Smooth muscle cell (in vitro differentiated cells): ENCODE measurements at regions not wholly inside any gene's neighbourhood (a gene's known extent, or its start where the extent isn't known, plus 50 kb on each side); places are given as distances from the start of the nearest gene placed in this dataset.

Experiments used
- DNase-seq: peaks from one replicate; lab custom pipeline; 2025; ENCODE audit not compliant: unreplicated experiment; lab: John Stamatoyannopoulos, UW
- H2AFZ ChIP-seq: fragments of 200-600 bp; sonication (generic); 2 replicates; pipeline ENCODE4 v1.6.0; 2016; ENCODE audit warnings: antibody characterized with exemption, low read depth, mild to moderate bottlenecking
- H3F3A ChIP-seq: fragments of 200-600 bp; sonication (generic); 2 replicates; pipeline ENCODE4 v1.6.0; 2017; ENCODE audit warnings: antibody characterized with exemption, low read depth
- H3K27ac ChIP-seq: fragments of 200-600 bp; sonication (generic); 2 replicates; pipeline ENCODE4 v1.5.1; 2016; ENCODE audit warnings: low read depth, mild to moderate bottlenecking
- H3K27me3 ChIP-seq: fragments of 200-600 bp; sonication (generic); 2 replicates; pipeline ENCODE4 v1.6.1; 2016; ENCODE audit warnings: low read depth, mild to moderate bottlenecking
- H3K36me3 ChIP-seq: fragments of 200-600 bp; sonication (generic); 2 replicates; pipeline ENCODE4 v1.5.1; 2016; ENCODE audit warnings: low read depth
- H3K4me1 ChIP-seq: fragments of 200-600 bp; sonication (generic); 2 replicates; pipeline ENCODE4 v1.5.1; 2016; ENCODE audit warnings: low read depth
- H3K4me2 ChIP-seq: fragments of 200-600 bp; sonication (generic); 2 replicates; pipeline ENCODE4 v1.6.0; 2016; ENCODE audit warnings: mild to moderate bottlenecking
- H3K4me3 ChIP-seq: fragments of 200-600 bp; sonication (generic); 2 replicates; pipeline ENCODE4 v1.5.1; 2016; ENCODE audit warnings: mild to moderate bottlenecking
- H3K79me2 ChIP-seq: fragments of 200-600 bp; sonication (generic); 2 replicates; pipeline ENCODE4 v1.6.0; 2016; ENCODE audit warnings: low read depth, mild to moderate bottlenecking
- H3K9ac ChIP-seq: fragments of 200-600 bp; sonication (generic); 2 replicates; pipeline ENCODE4 v1.6.0; 2016; ENCODE audit warnings: low read depth
- H3K9me3 ChIP-seq: fragments of 200-600 bp; sonication (generic); replicated peaks from 2 replicates; pipeline ENCODE4 v1.5.1; 2016; ENCODE audit warnings: low read depth
- H4K20me1 ChIP-seq: fragments of 200-600 bp; sonication (generic); 2 replicates; pipeline ENCODE4 v1.6.0; 2016; ENCODE audit warnings: low read depth
- CTCF ChIP-seq: fragments of 200-600 bp; sonication (generic); IDR thresholded peaks from 2 replicates; pipeline ENCODE4 v1.5.1; 2017; ENCODE audit warnings: borderline replicate concordance, mild to moderate bottlenecking, antibody characterized with exemption; ENCODE audit not compliant: insufficient read depth, poor library complexity, severe bottlenecking
- WGBS: methylation state at CpG from one replicate; pipeline ENCODE4 v1.1.7; 2016; ENCODE audit warnings: low lambda C conversion rate; 5-methylcytosine and 5-hydroxymethylcytosine counted together

GRCh38 chr4:178070163-178070562, 627.9 kb upstream of the AGA start:
- Histone ChIP-seq H3K4me1 (no peaks in the 10 kb centered on the region), H3K27ac (no peak overlapping the region), H4K20me1 (no peaks in the 10 kb centered on the region), H3K9me3 (no peaks in the 10 kb centered on the region), H3K4me2 (no peak overlapping the region), H3K36me3 (no peaks in the 10 kb centered on the region), H3K9ac (no peak overlapping the region), H3K4me3 (no peak overlapping the region), H3F3A (no peaks in the 10 kb centered on the region), H3K27me3 (no peaks in the 10 kb centered on the region), H3K79me2 (no peaks in the 10 kb centered on the region), H2AFZ (no peak overlapping the region)
- no peak for DNase-seq
- WGBS: 14% methylated on average over 1 of the region's 1 CpG
- TF ChIP-seq CTCF: no peak

- H3K4me1 ChIP-seq: no peaks in the 10 kb centered on the region
- no peaks in the 10 kb centered on the region for H3K36me3 ChIP-seq
- no peak for TF ChIP-seq CTCF
- H3K9ac ChIP-seq: no peak overlapping the region
- no peaks in the 10 kb centered on the region for H3K9me3 ChIP-seq
- H2AFZ ChIP-seq: peak overlapping the region; percentile 59
- H3K27ac ChIP-seq: no peak overlapping the region
- no peak for DNase-seq
- 80% methylated on average over 1 of the region's 1 CpG for WGBS
- no peak overlapping the region for H3K4me2 ChIP-seq
- H3K79me2 ChIP-seq: no peaks in the 10 kb centered on the region
- no peaks in the 10 kb centered on the region for H4K20me1 ChIP-seq
- no peaks in the 10 kb centered on the region for H3K27me3 ChIP-seq
- no peak overlapping the region for H3K4me3 ChIP-seq
- no peaks in the 10 kb centered on the region for H3F3A ChIP-seq
These were observed 638.1 kb upstream of the AGA start for GRCh38 chr4:178080312-178080711.

GRCh38 chr4:178081176-178081575, 638.9 kb upstream of the AGA start:
- Histone ChIP-seq H3K27ac (no peak overlapping the region), H3K4me1 (no peaks in the 10 kb centered on the region), H2AFZ (no peak overlapping the region), H3K4me2 (no peak overlapping the region), H3K9ac (no peak overlapping the region), H3K9me3 (no peaks in the 10 kb centered on the region), H3K27me3 (no peaks in the 10 kb centered on the region), H3F3A (no peaks in the 10 kb centered on the region), H3K4me3 (no peak overlapping the region), H3K36me3 (no peaks in the 10 kb centered on the region), H3K79me2 (no peaks in the 10 kb centered on the region), H4K20me1 (no peaks in the 10 kb centered on the region)
- WGBS: 90% methylated on average over 2 of the region's 2 CpGs
- no peak for TF ChIP-seq CTCF
- no peak for DNase-seq

GRCh38 chr4:178081896-178082295, 639.7 kb upstream of the AGA start:
- Histone ChIP-seq H3K27me3 (no peaks in the 10 kb centered on the region), H2AFZ (no peak overlapping the region), H3K36me3 (no peaks in the 10 kb centered on the region), H3K79me2 (no peaks in the 10 kb centered on the region), H3K27ac (no peak overlapping the region), H3K4me3 (no peak overlapping the region), H3K9ac (no peak overlapping the region), H4K20me1 (no peaks in the 10 kb centered on the region), H3K9me3 (no peaks in the 10 kb centered on the region), H3K4me2 (no peak overlapping the region), H3K4me1 (no peaks in the 10 kb centered on the region), H3F3A (no peaks in the 10 kb centered on the region)
- DNase-seq: no peak
- no peak for TF ChIP-seq CTCF
- 75% methylated on average over 3 of the region's 3 CpGs for WGBS
